WERI-Rb-1 (cell line): ENCODE measurements at regions not wholly inside any gene's neighbourhood (a gene's known extent, or its start where the extent isn't known, plus 50 kb on each side); places are given as distances from the start of the nearest gene placed in this dataset.
"Not testable (repeated sequence)": the region's sequence is repeated elsewhere in the genome, so short reads cannot be mapped to it uniquely, and the experiment has no call there.

Experiments
- DNase-seq: peaks from one replicate; pipeline ENCODE4 v3.0.0-alpha.2; 2020
- H3K27ac ChIP-seq: fragments of 250-450 bp; sonication (Bioruptor Pico); 2 replicates; pipeline ENCODE4 v1.5.1; 2020; ENCODE audit warnings: mild to moderate bottlenecking, moderate library complexity
- H3K27me3 ChIP-seq: fragments of 250-450 bp; sonication (Bioruptor Pico); 2 replicates; pipeline ENCODE4 v1.5.1; 2021; ENCODE audit warnings: mild to moderate bottlenecking, low read depth, moderate library complexity; ENCODE audit not compliant: insufficient read depth, severe bottlenecking
- H3K36me3 ChIP-seq: fragments of 250-450 bp; sonication (Bioruptor Pico); 2 replicates; pipeline ENCODE4 v1.5.1; 2020; ENCODE audit warnings: mild to moderate bottlenecking, moderate library complexity
- H3K4me3 ChIP-seq: 2 replicates; pipeline ENCODE4 v1.5.1; 2011; ENCODE audit warnings: low read depth, mild to moderate bottlenecking, control low read depth, low read length
- H3K9me3 ChIP-seq: fragments of 250-450 bp; sonication (Bioruptor Pico); 2 replicates; pipeline ENCODE4 v1.5.1; 2021; ENCODE audit warnings: mild to moderate bottlenecking, moderate library complexity; ENCODE audit not compliant: severe bottlenecking
- CTCF ChIP-seq: IDR thresholded peaks from 2 replicates; pipeline ENCODE4 v1.5.1; 2011; ENCODE audit warnings: low read depth, mild to moderate bottlenecking, control low read depth, inconsistent platforms, low read length

GRCh38 chr7:131829947-131830558, 273.6 kb upstream of the PODXL start:
- H3K36me3 ChIP-seq, result no peaks in the 10 kb centered on the region
- peak overlapping the region; percentile 50 for H3K4me3 ChIP-seq
- peak; percentile 51 for TF ChIP-seq CTCF
- peaks cover 5% of the 10 kb centered on the region for H3K9me3 ChIP-seq
- peak overlapping the region; percentile 82 for H3K27ac ChIP-seq
- H3K27me3 ChIP-seq, result no peaks in the 10 kb centered on the region
- peak; percentile 89 for DNase-seq

DNA sequence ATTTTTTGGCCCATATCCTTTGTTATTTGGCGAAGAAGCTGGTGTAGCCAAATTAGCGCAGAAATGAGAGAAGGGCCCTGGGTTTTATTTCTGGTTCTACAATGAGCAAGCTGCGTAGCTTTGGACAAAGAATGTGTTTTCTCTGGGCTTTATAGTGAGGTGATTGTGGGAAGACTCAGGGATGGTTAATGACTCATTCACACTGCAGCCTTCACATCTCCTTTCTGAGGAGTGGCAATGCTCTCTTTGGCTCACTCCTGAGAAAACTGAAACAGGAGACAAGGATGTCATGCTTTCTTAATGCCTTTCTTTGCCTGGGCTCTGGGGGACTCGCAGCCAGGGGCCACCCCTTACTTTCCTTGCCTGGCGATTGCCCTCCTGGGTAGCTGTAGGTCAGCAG, 271.0 kb upstream of the PODXL start:
- TF ChIP-seq CTCF, result no peak
- H3K4me3 ChIP-seq, result no peak overlapping the region
- no peaks in the 10 kb centered on the region for H3K27me3 ChIP-seq
- H3K9me3 ChIP-seq, result peaks cover 5% of the 10 kb centered on the region
- no peak for DNase-seq
- no peak overlapping the region for H3K27ac ChIP-seq
- no peaks in the 10 kb centered on the region for H3K36me3 ChIP-seq

DNA sequence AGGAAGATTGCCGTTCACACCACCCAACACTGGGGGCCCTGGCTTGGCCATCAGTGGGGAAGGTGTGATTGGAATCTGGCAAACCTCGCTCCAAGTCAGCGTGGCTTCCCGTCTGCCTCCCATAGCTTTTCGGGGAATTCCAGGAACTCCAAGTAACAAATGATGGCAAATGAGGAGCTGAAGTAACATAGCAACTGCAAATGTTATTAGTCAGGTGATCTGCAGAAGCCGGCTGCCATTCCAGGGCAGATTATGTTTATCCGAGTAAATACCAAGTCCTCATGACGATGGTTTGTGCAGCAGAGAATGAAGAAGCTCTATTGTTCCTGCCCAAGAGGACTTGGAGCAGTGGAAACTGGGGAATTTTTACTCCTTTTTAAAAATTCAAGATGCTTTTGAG, 270.5 kb upstream of the PODXL start:
- DNase-seq, result peak; percentile 19
- TF ChIP-seq CTCF, result no peak
- H3K36me3 ChIP-seq, result no peaks in the 10 kb centered on the region
- H3K27me3 ChIP-seq, result no peaks in the 10 kb centered on the region
- H3K9me3 ChIP-seq, result peaks cover 5% of the 10 kb centered on the region
- H3K27ac ChIP-seq, result no peak overlapping the region
- H3K4me3 ChIP-seq, result no peak overlapping the region

DNA sequence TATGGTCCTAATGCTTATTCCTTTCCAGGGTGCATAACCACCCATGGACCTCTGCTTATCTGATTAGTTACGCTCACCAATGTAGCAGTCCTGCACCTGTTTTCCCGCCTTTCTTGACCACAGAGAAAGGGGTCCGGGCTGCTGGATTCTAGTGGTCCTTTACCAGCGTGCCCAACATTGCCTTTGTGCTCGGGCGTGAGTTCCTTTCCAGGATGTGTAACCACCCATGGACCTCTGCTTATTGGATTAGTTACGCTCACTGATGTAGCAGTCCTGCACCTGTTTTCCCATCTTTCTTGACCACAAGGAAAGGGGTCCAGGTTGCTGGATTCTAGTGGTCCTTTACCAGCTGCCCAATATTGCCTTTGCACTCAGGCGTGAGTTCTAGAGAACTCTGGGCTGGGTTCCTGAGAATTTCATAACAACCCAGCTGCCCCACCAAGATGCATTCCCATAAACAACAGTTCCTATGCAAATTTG, 267.6 kb upstream of the PODXL start:
- H3K27me3 ChIP-seq, H3K9me3 ChIP-seq, H3K4me3 ChIP-seq, DNase-seq, H3K36me3 ChIP-seq, H3K27ac ChIP-seq: not testable (repeated sequence)

GRCh38 chr7:131819891-131820290, 263.5 kb upstream of the PODXL start:
- no peaks in the 10 kb centered on the region for H3K36me3 ChIP-seq
- no peaks in the 10 kb centered on the region for H3K27me3 ChIP-seq
- no peaks in the 10 kb centered on the region for H3K9me3 ChIP-seq
- no peak overlapping the region; the same call in 1 of the 2 replicates for H3K27ac ChIP-seq
- no peak overlapping the region for H3K4me3 ChIP-seq
- no peak for TF ChIP-seq CTCF
- DNase-seq, result peak; percentile 53

DNA sequence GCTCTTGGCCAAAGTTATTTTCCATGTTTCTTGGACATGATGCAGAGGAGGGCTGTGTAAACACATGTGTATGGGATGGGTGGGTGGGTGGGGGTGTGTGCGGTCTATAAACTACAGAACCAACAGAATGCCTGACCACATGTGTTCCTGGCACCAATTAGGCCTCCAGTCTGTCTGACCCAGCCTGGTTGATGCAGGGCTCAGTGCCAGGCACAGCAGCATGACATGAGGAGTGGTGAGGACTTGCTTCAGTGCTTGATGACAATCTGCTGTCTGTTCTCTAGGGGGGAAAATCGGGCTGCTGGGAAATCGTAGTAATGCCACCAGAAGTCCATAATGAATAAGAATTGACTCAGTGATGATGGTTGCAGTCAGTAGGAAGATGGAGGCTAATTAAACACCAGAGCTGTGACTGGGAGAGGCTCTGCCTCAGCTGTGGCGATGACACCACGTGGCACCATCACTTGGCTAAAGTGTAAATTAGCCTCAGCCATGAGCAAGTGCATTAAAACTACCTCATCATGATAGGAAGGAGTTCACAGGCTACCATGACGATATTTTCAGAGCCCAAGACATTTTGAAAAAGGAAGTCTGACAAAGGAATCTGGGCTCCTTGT, 260.1 kb upstream of the PODXL start:
- Histone ChIP-seq H3K9me3 (no peaks in the 10 kb centered on the region), H3K36me3 (no peaks in the 10 kb centered on the region), H3K27ac (no peak overlapping the region), H3K4me3 (no peak overlapping the region), H3K27me3 (no peaks in the 10 kb centered on the region)
- no peak for TF ChIP-seq CTCF
- DNase-seq, result no peak
